ENCODE measurements at regions not wholly inside any gene's neighbourhood (a gene's known extent, or its start where the extent isn't known, plus 50 kb on each side); places are given as distances from the start of the nearest gene placed in this dataset.

- no peak overlapping the region for H3K27ac ChIP-seq
- no peak for TF ChIP-seq CTCF (conservative IDR thresholded peaks at IDR 0.05; ENCODE audit: low read depth)
- CTCF ChIA-PET: interaction anchor here (0.6 kb wide), 1 partner anchor 14 kb away, joined by 3 read pairs; no protein-coding TSS in a partner anchor
- no peak for DNase-seq (ENCODE audit: low spot score)
- POLR2A ChIA-PET (ENCODE audit: low non-redundant PET): no interaction called here
Measured at GRCh38 chr11:35057926-35058668, 80.9 kb upstream of the CD44 start.

GRCh38 chr11:35058669-35059434, 80.1 kb upstream of the CD44 start:
- TF ChIP-seq CTCF (conservative IDR thresholded peaks at IDR 0.05; ENCODE audit: low read depth): no peak
- no peak for DNase-seq (ENCODE audit: low spot score)
- H3K27ac ChIP-seq: no peak overlapping the region
- ChIA-PET POLR2A (ENCODE audit: low non-redundant PET) (no interaction called here), CTCF (no interaction called here)

- no peak overlapping the region for H3K27ac ChIP-seq
- TF ChIP-seq CTCF (conservative IDR thresholded peaks at IDR 0.05; ENCODE audit: low read depth): no peak
- no peak for DNase-seq (ENCODE audit: low spot score)
- CTCF ChIA-PET: interaction anchor here (0.6 kb wide), 2 partner anchors 106 to 224 kb away, joined by 3 read pairs; no protein-coding TSS in a partner anchor
- POLR2A ChIA-PET (ENCODE audit: low non-redundant PET): no interaction called here
Measured at GRCh38 chr11:35061516-35062440, 77.2 kb upstream of the CD44 start.

GRCh38 chr11:35063488-35063931, 75.5 kb upstream of the CD44 start:
- ChIA-PET CTCF (no interaction called here), POLR2A (ENCODE audit: low non-redundant PET) (no interaction called here)
- no peak for DNase-seq (ENCODE audit: low spot score)
- TF ChIP-seq CTCF (conservative IDR thresholded peaks at IDR 0.05; ENCODE audit: low read depth): no peak
- no peak overlapping the region for H3K27ac ChIP-seq

- CTCF ChIA-PET: no interaction called here
- H3K27ac ChIP-seq: no peak overlapping the region
- POLR2A ChIA-PET (ENCODE audit: low non-redundant PET): no interaction called here
- no peak for TF ChIP-seq CTCF (conservative IDR thresholded peaks at IDR 0.05; ENCODE audit: low read depth)
- DNase-seq (ENCODE audit: low spot score): no peak
Measured at GRCh38 chr11:35064114-35064800, 74.7 kb upstream of the CD44 start.

All from RWPE1 (cell line).